ENCODE measurements at regions not wholly inside any gene's neighbourhood (a gene's known extent, or its start where the extent isn't known, plus 50 kb on each side); places are given as distances from the start of the nearest gene placed in this dataset.

DNA sequence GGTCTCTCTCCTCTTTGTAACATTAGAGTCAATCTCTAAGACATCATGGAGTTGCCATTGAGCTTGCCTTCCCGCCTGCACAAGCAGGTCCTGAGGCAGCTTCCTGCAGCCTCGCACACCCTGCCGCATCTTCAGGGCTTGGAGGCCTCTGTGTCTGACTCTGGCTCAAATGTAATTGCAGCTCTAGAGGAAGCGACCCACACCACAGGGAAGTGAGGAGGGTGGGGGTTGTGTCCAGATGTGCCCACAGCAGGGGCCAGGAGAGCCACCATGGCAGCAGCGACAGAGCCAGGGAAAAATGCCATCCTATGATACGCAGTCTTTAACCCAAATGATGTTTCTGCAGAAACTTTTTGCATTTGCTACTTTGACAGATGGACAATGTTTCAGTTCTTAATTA lies 216.0 kb upstream of the ZNF32 start:
- no peak overlapping the region for H2AFZ ChIP-seq (ENCODE audit: low read depth)
- no peak overlapping the region for H3K4me3 ChIP-seq (ENCODE audit: low read depth in 2 of 2, low read length in 1 of 2)
- 85% methylated on average over 6 of the region's 6 CpGs for WGBS (ENCODE audit: low lambda C conversion rate)
- H3K4me2 ChIP-seq, result no peak overlapping the region
- H3K9me3 ChIP-seq, result no peaks in the 10 kb centered on the region
- H4K20me1 ChIP-seq (ENCODE audit: insufficient read depth), result no peaks in the 10 kb centered on the region
- H3K9ac ChIP-seq, result peak overlapping the region; percentile 31; the same call in 1 of the 2 replicates
- ChIA-PET POLR2A (no interaction called here), CTCF (interaction anchor here (1.6 kb wide), 1 partner anchor 174 kb away, joined by 6 read pairs; no protein-coding TSS in a partner anchor)
- peaks cover 4% of the 10 kb centered on the region for H3K79me2 ChIP-seq (ENCODE audit: insufficient read depth)
- H3K27ac ChIP-seq (ENCODE audit: low read depth in 2 of 2, low read length in 1 of 2), result peak overlapping the region in 1 of 2 experiments; percentile 77; a peak in 2 of 4 replicates
- TF ChIP-seq NRF1 (IDR thresholded peaks at IDR 0.05; ENCODE audit: low read depth, low read length) (no peak), CHD2 (IDR thresholded peaks at IDR 0.05; ENCODE audit: low read length, partially characterized antibody) (no peak), GATA2 (CRISPR knock-in tag; IDR thresholded peaks at IDR 0.05) (no peak), REST (IDR thresholded peaks at IDR 0.05; ENCODE audit: low read depth, low read length) (no peak), GABPA (IDR thresholded peaks at IDR 0.05; ENCODE audit: low read depth) (no peak), RAD21 (IDR thresholded peaks at IDR 0.05; ENCODE audit: low read length) (no peak), TEAD4 (IDR thresholded peaks at IDR 0.05; ENCODE audit: borderline replicate concordance, insufficient read depth) (no peak), FOXM1 (IDR thresholded peaks at IDR 0.05; ENCODE audit: low read depth) (no peak), CTCF (IDR thresholded peaks at IDR 0.05) (no peak), MAX (IDR thresholded peaks at IDR 0.05; ENCODE audit: low read depth) (no peak), MEF2A (IDR thresholded peaks at IDR 0.05; ENCODE audit: borderline replicate concordance, low read depth) (no peak), POLR2AphosphoS5 (IDR thresholded peaks at IDR 0.05; ENCODE audit: low read depth, low read length) (no peak), EP300 (IDR thresholded peaks at IDR 0.05; ENCODE audit: borderline replicate concordance in 1 of 2, low read depth in 1 of 2, low read length in 1 of 2) (no peak), TCF12 (IDR thresholded peaks at IDR 0.05) (no peak), NFIC (IDR thresholded peaks at IDR 0.05; ENCODE audit: borderline replicate concordance) (no peak), RFX5 (IDR thresholded peaks at IDR 0.05; ENCODE audit: low read length) (no peak), FOSL2 (IDR thresholded peaks at IDR 0.05; ENCODE audit: borderline replicate concordance, low read depth) (no peak)
- DNase-seq, result no peak
- H3F3A ChIP-seq (replicated peaks; ENCODE audit: insufficient read depth), result peaks cover 28% of the 10 kb centered on the region
- no peaks in the 10 kb centered on the region for H3K36me3 ChIP-seq (replicated peaks in 1 of 2; ENCODE audit: control insufficient read depth in 1 of 2, insufficient read depth in 2 of 2, low read length in 1 of 2)
- H3K4me1 ChIP-seq (ENCODE audit: control insufficient read depth in 1 of 2, insufficient read depth in 2 of 2, low read depth in 1 of 2, low read length in 1 of 2), result peaks cover 9 to 47% of the 10 kb centered on the region in 2 experiments; a peak in 3 of 4 replicates
- no peaks in the 10 kb centered on the region for H3K27me3 ChIP-seq (ENCODE audit: insufficient read depth)
- no peaks in the 10 kb centered on the region for H3K9me2 ChIP-seq
